Activated T-cell treated with anti-CD3 and anti-CD28 coated beads for 24 hours (primary cell): ENCODE measurements at regions not wholly inside any gene's neighbourhood (a gene's known extent, or its start where the extent isn't known, plus 50 kb on each side); places are given as distances from the start of the nearest gene placed in this dataset.

Source experiments
- DNase-seq: peaks from one replicate; pipeline ENCODE4 v3.0.0-alpha.2; 2020; ENCODE audit warnings: low read depth

DNA sequence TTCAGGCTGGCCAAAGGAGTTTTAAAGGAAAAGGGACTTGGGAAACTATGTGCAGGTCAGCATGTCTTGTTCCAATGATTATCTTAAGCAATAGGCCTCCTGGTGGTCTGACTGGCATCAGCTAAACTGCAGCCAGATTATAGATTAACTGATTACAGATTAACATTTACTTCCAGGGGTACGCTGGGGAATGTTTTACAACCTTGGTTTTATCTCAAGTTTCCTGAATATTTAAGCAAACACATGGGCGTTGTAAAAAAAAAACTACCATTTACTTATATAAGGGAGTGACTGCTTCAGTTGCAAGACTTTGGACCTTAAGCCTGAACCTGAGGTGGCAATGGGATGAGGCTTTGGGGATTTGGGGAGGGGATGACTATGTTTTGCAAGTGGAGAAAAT is 600.6 kb upstream of the B3GALT2 start:
- DNase-seq, result no peak

DNA sequence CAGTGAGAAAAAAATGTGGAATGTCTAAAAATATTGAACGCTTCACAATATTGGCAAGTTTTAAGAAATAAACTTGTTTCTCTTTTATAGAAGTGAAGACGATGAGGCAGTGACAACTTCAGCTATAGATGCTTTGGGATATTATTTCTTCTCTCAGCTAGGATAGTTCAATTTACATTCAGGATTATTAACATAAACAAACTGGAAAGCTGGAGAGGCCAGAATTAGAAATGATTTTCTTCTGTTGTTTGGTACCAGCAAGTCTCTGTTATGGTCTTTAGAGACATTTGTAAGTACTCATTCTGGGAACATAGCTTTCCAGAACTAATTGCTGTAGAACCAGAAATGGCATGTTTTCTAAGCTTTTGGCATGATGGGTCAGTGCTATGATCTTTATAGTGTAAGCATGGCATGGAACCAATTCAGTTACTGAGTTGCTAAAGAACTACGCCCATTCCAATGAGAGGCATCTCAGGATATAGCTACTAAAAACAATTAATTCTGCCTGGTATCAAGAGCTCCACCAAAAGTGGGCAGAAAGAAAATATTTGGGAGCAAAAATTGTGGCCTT is 599.5 kb upstream of the B3GALT2 start:
- no peak for DNase-seq

DNA sequence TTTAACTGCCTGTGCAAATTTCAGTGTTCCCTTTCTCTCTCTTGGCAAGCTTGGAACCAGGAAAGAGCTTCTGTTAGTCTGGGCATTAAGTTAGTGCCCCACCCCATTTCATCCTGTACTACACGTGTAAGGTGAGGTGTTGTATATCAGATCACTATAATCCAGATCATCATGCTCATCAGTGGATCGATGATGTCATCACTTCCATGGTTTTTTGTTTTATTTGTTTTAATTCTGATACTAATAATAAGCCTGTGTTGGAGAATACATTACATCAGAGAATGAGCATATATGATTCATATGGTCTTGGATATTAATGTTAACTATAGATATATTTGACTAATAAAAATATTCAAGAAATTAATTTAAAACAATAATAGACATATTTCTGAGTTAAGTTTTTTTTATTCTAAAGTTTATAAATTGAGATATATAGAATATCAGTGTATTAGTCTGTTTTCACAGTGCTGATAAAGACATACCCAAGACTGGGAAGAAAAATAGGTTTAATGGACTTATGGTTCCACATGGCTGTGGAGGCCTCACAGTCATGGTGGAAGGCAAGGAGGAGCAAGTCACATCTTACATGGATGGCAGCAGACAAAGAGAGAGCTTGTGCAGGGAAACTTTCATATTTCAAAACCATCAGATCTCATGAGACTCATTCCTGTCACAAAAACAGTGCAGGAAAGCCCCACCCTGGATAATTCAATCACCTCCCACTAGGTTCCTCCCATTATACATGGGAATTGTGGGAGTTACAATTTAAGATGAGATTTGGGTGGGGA is 588.3 kb upstream of the B3GALT2 start:
- no peak for DNase-seq

DNA sequence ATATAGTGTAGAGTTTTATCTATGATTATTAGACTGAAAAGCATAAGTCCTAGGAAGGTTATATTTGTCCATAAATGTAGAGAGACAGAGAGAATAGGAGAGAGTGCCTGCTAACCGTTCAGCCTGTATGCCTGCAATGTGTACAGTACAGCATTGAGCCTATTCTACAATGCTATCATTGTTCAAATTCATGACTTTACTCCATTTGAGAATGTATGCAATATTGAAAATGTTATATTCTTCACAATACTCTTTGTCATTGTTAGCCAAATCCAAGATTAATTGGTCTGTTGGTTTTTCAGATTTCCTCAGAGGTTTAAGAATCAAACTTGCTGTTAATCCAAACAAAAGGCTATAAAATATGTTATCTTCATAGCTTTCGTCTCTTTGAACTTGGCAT is 585.2 kb upstream of the B3GALT2 start:
- DNase-seq, result no peak

DNA sequence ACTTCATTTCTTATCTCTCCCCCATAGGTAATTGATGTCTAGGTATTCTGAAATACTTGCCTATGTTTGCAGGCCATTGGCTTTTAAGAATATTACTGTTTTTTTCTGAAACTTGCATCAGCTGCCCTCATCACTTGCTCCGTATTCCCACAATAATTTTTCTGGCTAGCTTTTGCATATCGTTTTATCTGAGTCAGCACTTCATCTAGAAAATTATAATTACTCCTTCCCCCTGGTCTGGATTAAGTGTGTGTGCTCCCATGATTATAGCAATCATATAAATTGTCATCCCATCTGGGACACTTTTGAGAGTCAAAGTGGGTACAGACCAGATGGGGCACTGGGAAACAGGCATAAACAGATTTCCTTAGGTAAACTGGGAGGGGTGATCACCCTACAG is 583.2 kb upstream of the B3GALT2 start:
- DNase-seq, result no peak

DNA sequence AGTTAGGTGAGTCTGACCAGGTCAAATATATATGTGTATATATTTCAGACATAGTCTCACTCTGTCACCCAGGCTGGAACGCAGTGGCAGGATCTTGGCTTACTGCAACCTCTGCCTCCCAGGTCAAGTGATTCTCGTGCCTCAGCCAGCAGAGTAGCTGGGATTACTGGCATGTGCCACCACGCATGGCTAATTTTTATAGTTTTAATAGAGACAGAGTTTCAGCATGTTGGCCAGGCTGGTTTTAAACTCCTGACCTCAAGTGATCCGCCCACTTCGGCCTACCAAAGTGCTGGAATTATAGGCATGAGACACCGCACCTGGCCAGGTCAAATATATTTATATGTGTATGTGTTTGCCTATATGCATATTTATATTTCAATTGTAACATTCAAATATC is 581.5 kb upstream of the B3GALT2 start:
- DNase-seq, result no peak

DNA sequence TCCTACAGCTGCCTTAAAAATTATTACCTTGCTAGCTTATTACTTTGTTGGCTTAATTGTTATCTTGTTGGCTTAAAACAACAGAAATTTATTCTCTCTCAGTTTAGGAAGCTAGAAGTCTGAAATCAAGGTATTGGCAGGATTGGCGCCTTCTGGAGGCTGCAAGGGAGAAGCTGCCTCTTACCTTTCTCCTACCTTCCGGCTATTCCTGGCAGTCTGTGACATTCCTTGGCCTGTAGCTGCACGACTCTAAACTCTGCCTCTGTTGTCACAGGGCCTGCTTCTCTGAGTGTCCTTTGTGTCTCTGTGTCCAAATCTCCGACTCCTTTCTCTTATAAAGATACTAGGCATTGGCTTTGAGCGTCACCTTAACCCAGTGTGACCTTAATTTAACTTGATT is 579.9 kb upstream of the B3GALT2 start:
- DNase-seq, result no peak

DNA sequence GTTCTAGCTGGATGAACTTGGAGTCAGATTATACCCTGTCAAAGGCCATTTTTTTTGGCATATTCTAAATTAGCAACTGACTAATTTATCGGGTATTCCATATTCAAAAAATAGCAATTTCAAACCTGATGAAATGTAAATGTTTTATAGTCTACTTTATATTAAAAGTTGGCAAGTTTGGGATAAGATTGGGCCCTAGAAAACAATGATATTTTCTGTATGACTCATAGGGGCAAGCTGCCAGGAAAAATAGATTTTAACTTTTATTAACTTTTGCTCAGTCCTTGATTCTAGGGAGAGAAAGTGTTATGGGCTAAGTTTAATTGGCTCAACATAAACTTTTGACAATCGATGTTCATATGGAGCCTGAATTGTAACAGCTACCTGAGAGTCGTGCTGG is 576.9 kb upstream of the B3GALT2 start:
- DNase-seq, result no peak

DNA sequence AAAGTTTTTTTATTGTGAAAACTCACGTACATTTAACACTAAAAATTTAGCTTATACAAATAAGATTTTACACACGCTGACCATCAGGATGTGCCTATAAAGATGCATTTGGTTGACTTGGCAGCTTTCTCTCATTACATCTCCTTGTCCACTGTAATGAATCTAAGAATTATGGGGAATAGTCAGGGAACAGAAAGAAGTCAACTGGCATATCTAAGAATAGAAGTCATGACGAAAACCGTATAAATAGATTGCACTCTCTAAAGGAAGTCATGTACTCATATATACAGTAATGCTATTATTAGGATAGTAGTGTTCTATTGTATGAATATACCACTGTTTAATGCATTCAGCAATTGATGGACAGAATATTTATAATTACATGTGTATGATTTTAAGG is 575.8 kb upstream of the B3GALT2 start:
- no peak for DNase-seq

DNA sequence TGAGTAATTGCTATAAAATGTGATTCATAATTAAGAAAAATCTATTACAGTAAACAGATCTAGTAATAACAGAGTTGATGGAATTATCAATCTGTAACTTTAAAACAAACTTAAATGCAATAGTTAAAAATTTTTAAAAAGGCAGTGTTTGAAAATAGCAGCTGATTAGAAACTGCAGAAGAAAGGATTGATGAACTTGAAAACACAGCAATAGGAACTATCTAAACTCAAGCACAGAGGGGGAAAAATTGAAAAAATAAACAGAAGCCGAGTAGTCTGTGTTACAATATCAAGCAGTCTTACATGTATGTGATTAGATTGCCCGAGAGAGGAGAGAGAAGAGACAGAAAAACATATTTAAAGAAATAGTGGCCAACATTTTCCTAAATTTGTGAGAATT is 569.0 kb upstream of the B3GALT2 start:
- DNase-seq, result no peak

DNA sequence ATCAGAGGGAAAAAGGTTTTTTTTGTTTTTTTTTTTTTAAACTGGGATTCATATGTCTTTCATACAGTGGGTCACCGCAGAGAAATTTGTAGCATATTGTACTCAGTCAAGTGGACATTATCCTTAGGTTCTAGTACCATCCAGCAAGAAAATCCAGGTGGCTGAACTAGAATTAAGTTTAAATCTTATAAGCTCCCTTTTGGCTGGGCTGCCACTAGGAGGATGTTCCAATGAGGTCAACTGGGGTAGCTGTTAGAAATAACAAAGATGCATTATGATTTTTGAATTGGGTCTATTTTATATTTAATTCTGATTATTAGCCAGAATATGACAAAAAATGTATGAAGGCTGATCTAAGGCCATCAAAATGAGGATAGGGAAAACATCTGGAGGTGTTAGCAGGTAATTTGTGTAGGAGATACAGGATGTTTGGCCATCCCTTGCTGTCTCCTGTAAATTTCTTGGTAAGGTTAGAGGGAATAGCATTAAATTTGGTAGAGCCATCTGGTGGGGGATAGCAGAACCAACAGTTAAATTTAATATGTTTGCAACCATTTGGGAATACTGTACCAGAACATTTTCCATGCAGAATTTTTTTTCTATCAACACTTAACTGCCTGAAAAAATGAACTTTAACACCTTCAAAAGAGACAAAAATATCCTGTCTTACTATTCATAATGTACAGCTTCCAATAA is 568.5 kb upstream of the B3GALT2 start:
- DNase-seq, result no peak

DNA sequence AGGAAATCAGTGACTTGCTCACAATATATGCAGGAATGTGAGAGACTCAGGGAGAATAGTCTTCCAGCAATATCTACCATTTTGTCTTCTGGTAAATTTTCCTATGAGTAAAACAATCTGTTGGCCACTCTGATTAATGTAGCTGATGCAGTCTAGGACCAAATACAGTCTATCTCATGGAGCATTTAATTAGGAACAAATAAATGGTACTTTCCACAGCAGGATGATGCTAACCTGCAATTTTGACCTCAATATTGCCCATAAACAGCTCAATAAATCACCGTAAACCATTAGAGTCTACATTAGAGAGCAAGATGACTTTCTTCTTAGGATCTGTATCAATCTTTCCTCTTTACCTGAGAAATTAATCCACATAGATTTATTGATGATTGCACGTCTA is 567.7 kb upstream of the B3GALT2 start:
- no peak for DNase-seq

DNA sequence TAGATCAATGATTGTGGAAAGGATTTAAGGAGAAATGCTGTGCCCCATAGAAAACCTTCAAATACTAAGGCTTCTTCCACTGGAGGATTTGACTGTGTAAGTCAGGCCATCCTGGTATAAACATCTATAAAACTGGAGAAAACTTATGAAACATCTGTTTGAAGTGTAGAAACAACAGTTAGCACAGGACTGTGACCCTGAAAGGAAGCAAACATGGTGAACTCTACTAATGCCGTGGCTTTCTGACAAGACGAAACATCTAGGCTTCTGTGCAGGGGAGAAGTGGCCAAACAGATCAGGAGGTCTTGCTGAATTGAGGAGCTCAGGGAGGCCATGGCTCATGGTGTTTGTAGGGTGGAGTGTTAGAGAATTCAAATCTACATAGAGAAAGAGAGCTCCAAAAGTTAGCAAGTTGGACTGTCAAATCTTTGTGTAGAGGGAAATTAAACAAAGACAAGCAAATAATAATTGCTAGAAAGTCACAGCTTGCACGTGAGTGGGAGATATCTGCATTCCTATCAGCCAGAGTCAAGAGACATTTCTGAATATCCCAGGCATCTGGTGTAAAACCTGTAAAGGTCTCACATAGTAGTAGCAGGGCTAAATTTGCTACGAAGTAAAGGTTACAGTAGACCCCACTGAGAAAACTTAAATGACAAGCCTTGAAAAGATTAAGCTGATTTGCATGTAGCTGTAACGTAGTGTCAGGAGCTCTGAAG is 566.8 kb upstream of the B3GALT2 start:
- DNase-seq, result no peak

DNA sequence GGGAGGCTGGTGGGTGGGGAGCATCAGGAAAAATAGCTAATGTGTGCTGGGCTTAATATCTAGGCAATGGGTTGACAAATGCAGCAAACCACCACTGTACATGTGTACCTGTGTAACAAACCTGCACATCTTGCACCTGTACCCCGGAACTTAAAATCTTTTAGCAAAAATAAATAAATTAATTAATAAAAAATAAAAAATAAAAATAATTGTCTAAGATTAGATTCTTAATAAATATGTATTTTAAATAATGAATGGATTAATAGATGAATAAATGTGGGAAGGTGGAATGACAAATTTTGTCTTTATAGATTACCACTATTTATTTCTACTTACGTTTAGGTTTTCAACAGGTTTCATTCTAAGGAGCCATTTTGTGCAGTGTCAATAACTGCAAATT is 563.5 kb upstream of the B3GALT2 start:
- no peak for DNase-seq

DNA sequence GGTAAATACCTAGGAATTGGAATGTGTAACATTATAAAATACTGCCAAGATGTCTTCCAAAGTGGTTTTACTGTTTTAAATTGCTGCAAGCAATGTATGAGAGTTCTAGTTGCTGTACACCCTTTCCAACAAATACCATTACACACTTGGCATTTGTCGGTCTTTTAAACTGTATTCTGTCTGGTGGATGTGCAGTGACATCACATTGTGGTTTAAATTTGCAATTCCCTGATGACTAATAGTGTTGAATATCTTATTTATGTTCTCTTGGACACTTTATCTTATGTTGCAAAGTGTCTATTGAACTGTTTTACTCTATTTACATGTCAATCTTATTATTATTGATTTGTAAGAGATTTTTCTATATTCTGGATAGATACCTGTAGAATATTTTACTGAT is 561.2 kb upstream of the B3GALT2 start:
- no peak for DNase-seq

DNA sequence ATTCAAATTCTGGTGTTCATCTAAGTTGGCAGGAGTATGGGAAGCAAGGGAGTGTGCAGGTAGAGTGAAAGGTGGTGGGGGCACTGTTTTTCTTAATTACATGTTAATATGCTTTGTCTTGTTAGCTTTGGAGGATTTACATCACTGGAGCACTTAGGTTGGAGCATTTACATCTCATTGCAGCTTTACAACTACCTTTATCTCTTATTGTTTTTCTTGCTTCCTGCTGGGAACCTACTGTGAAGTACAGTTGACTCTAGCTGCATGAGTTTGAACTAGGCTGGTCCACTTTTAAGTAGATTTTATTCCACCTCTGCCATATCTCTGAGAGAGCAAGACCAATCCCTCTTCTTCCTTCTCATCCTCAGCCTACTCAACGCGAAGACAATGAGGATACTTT is 554.8 kb upstream of the B3GALT2 start:
- no peak for DNase-seq

DNA sequence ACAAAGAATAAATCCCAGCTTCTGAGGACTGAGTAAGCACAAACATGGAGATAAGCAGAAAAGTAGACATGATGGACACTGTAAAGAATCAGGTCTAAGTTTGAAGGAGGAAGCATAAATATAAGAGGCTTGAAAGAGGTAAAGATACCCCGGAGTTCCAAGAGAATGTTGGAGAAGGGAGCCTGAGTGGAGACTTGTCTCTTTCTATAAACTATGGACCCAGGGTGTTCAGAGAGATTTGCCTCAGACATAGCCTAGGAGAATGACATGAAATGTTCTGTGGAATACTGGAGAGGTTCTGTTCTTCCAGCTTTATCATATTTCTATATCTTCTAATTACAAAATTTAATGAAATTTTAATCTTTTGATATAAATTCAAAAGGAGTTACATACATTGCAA is 554.3 kb upstream of the B3GALT2 start:
- DNase-seq, result no peak

DNA sequence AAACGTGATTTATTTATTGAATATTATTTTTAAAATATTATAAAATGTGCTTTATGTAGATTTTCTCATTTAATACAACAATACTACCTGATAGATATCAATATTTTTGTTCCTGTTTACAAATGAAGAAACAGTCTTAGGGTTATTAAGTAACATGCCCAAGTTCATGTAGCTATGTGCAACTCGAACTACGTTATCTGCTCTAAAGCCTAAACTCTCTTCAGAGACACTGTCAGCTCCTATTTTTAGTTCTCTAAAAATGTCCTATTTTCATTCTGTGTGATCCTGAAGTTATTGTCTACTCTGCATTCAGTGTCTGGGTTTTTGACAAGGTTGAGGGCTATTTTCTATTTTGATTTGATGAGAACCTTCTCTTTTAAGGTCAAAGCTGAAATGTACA is 550.1 kb upstream of the B3GALT2 start:
- no peak for DNase-seq

DNA sequence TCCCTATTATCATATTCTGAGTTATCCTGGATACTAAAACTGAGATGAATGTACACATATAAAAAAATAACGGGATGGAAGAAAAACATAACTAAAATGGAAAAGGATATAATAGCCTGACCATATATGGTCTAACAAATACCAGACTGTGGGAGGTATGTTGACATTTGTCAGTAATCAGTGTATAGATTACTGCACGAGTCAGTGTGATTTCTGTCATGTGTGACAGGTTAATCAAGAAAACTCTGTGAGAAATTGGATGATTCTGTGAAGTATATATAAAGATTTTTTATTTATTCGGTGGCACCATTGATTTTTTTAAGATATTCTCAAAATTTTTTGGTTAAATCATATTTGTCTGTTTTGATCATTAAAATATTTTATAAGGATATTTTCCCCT is 547.3 kb upstream of the B3GALT2 start:
- DNase-seq, result no peak

DNA sequence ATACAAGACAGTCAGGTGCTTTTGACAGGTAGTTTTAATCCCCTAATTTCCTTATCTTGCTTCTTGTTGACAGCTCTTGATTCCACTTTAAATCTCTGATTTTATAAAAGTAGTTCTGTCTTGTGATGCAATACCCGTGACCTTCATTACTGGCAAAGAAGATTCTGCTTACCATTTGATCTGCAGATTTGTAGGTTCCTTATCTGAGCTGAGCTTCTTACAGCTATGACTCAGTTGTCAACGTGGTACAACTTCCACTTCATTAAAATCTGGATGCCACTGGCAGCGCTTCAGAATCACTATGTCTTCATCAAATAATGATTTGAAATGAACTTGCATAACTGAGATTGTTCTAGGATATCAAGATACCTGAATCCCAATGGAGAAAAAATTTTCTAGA is 543.6 kb upstream of the B3GALT2 start:
- DNase-seq, result no peak

DNA sequence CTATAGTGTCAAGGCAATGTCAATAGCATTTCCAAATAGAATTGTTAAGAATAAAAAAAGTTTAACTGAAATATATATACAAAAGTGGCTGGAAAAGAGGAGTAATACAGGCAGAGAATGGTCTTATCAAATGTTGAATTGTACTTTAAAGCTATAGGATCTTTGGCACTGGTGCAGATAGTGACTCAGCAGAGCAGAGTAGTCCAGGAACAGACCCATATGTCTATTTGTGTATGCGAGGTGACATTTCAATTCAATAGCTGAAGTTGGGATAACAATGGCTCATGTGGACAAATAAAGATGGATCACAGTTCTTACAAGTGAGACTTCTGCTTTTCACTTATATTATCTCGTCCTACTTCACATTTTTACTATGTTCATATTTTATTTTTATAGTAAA is 543.0 kb upstream of the B3GALT2 start:
- no peak for DNase-seq

DNA sequence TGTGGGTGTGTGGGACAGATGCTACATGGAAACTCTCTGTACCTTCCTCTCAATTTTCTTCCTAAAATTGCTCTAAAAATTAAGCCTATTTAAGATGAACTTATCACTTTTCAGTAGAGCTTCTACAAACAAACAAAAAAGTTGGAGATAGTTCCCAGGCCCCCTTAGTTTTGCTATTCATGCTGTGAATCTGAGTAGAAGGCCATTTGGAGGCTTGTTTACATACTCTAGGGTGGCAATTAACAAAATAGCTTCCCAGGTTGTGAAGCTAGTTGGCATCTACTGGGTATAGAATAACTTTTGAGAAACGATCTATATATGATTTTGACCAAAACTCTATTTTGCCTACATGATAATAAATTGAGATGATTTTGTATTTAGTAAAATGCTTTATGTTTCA is 541.4 kb upstream of the B3GALT2 start:
- no peak for DNase-seq

DNA sequence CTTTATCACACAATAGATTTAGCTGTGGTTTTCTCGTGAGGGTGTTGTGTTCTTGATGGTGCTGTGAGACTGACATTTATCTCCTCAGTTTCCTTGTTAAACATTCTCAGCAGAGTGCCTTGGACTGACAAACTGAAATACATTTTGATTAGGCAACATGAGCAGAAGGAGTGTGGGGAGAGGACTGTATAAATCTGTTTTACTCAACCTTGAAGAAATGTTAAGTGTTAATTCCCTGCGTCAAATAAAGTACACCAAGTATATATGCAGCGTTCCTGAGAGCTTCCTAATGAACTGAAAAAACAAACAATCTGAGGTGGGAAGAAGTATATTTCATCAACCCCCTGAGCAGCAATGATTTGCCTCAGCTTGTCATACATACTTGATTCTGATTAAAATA is 540.3 kb upstream of the B3GALT2 start:
- no peak for DNase-seq
